ENCODE measurements at regions not wholly inside any gene's neighbourhood (a gene's known extent, or its start where the extent isn't known, plus 50 kb on each side); places are given as distances from the start of the nearest gene placed in this dataset.
"Not testable (repeated sequence)": the region's sequence is repeated elsewhere in the genome, so short reads cannot be mapped to it uniquely, and the experiment has no call there.

- DNase-seq (ENCODE audit: low read depth in 2 of 2, low spot score in 1 of 2), result not testable (repeated sequence)
These were observed 84.6 kb upstream of the ADRB2 start for GRCh38 chr5:148741766-148742165.

DNA sequence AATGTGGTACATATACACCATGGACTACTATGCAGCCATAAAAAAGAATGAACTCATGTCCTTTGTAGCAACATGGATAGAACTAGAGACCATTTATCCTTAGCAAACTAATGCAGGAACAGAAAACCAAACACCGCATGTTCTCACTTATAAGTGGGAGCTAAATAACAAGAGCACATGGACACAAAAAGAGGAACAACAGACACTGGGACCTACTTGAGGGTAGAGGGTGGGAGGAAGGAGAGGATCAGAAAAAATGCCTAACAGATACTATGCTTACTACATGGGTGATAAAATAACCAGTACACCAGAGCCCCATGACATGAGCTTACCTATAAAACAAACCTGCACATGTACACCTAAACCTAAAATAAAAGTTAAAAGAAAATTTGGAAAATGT lies 82.0 kb upstream of the ADRB2 start:
- DNase-seq (ENCODE audit: low read depth in 2 of 2, low spot score in 1 of 2), result not testable (repeated sequence)

- DNase-seq (ENCODE audit: low read depth in 2 of 2, low spot score in 1 of 2), result no peak
These were observed 79.4 kb upstream of the ADRB2 start for GRCh38 chr5:148746826-148747535.

- no peak for DNase-seq (ENCODE audit: low read depth in 2 of 2, low spot score in 1 of 2)
These were observed 78.9 kb upstream of the ADRB2 start for GRCh38 chr5:148747536-148747906.

DNA sequence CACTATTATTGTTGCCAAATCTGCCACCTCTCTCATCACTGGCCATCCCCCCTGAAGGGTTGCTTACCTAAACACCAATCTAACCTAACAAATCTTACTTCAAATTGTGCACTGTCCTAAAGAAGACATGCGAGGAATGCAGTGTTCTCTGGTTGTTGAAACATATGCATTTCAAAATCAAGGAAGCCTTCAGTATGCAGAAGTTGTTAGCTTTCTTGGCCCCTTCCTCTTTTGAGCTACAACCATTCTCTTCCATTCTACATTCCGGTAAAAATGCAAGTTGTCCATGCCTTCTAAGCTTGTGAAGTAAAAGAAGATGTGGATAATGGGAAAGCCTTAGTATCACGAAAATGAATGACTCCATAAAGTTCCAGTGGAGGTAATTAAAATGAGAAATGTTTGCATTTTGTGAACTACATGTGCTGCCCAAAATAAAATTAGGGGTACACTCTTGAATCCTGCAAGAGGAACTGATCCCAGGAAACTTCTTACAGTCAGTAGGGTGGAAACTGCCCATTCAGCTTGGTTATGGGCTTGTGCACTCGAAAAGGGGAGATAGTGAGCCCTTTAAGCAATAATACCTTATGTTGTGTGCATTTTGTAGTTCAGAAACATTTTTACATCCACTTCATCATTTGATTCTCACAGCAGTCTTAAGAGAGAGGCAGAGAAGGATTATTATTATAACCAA lies 77.6 kb upstream of the ADRB2 start:
- no peak for DNase-seq (ENCODE audit: low read depth in 2 of 2, low spot score in 1 of 2)

GRCh38 chr5:148750614-148751013 lies 75.8 kb upstream of the ADRB2 start:
- no peak for DNase-seq (ENCODE audit: low read depth in 2 of 2, low spot score in 1 of 2)

- no peak for DNase-seq (ENCODE audit: low read depth in 2 of 2, low spot score in 1 of 2)
These were observed 75.4 kb upstream of the ADRB2 start for GRCh38 chr5:148751025-148751424.

GRCh38 chr5:148752375-148752774 lies 74.0 kb upstream of the ADRB2 start:
- not testable (repeated sequence) for DNase-seq (ENCODE audit: low read depth in 2 of 2, low spot score in 1 of 2)

DNA sequence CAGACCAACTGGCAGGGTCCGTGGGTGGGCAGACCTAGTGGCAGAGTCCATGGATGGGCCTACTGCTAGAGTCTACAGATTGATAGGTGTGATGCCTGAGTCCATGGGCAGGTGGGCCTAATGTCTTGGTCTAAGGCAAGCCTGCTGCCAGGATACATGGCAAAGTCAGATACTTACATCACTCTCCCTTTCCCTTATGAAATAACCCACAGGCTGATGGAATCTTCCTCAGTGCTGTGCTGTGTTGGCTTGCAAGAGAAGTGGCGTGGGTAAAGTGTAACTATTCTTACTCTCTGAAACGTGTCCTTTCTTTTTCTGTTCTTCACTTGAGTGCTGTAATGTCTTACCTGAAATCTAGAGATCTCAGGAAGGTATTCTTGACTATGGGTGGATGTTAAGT lies 67.3 kb upstream of the ADRB2 start:
- no peak for DNase-seq (ENCODE audit: low read depth in 2 of 2, low spot score in 1 of 2)

GRCh38 chr5:148760945-148761638 lies 65.3 kb upstream of the ADRB2 start:
- DNase-seq (ENCODE audit: low read depth in 2 of 2, low spot score in 1 of 2), result no peak

GRCh38 chr5:148763996-148764395 lies 62.4 kb upstream of the ADRB2 start:
- no peak for DNase-seq (ENCODE audit: low read depth in 2 of 2, low spot score in 1 of 2)

GRCh38 chr5:148765061-148765460 lies 61.4 kb upstream of the ADRB2 start:
- no peak for DNase-seq (ENCODE audit: low read depth in 2 of 2, low spot score in 1 of 2)

- no peak for DNase-seq (ENCODE audit: low read depth in 2 of 2, low spot score in 1 of 2)
These were observed 57.5 kb upstream of the ADRB2 start for GRCh38 chr5:148768806-148769415.

DNA sequence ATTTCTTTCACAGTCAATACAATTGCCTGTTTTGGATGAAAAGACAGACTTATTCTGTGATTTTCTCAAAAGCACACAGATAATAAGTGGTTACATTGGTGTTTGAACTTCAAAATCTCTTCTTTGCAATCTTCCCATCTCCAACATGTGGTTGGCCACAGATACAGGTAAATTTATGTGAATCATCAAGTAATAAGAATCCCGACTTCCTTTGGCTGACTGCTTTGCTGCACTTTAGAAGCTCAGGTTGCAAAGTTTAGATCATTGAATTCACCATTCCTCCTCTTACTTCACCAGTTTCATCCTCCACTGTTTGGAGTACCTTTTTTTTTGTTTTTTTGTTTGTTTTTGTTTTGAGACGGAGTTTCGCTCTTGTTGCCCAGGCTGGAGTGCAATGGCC lies 56.5 kb upstream of the ADRB2 start:
- no peak for DNase-seq (ENCODE audit: low read depth in 2 of 2, low spot score in 1 of 2)

- DNase-seq (ENCODE audit: low read depth in 2 of 2, low spot score in 1 of 2), result no peak
These were observed 52.1 kb upstream of the ADRB2 start for GRCh38 chr5:148774313-148774712.

GRCh38 chr5:148776261-148776660 lies 50.1 kb upstream of the ADRB2 start:
- no peak for DNase-seq (ENCODE audit: low read depth in 2 of 2, low spot score in 1 of 2)
